HCT116 (cell line): ENCODE measurements at regions not wholly inside any gene's neighbourhood (a gene's known extent, or its start where the extent isn't known, plus 50 kb on each side); places are given as distances from the start of the nearest gene placed in this dataset.

Experiments
- EZH2 ChIP-seq: fragments of 200-600 bp; sonication (generic); IDR thresholded peaks from 2 replicates; pipeline ENCODE4 v1.6.1; 2017; ENCODE audit warnings: antibody characterized with exemption, mixed run types
- POLR2A ChIP-seq: IDR thresholded peaks from 2 replicates; pipeline ENCODE4 v1.7.0; 2011; ENCODE audit warnings: borderline replicate concordance; ENCODE audit not compliant: insufficient read depth, insufficient read length; ENCODE audit errors: extremely low read depth
- POLR2AphosphoS5 ChIP-seq: IDR thresholded peaks from 2 replicates; pipeline ENCODE4 v1.6.1; 2011; ENCODE audit warnings: mild to moderate bottlenecking, low read depth, low read length, moderate library complexity
- TF ChIP-seq, protein P1 (sequence below): IDR thresholded peaks from 2 replicates; pipeline ENCODE4 v1.6.1; 2012; ENCODE audit warnings: low read depth
- TF ChIP-seq, protein P2 (sequence below), 3 experiments: fragments of 200-600 bp in 1 of 3; sonication (generic) in 1 of 3; IDR thresholded peaks in 2 of 3; conservative IDR thresholded peaks in 1 of 3; 2 replicates each; pipeline ENCODE4 v1.5.1; 2012 to 2017; ENCODE audit warnings: low read depth in 2 of 3, low read length in 2 of 3, antibody characterized with exemption in 1 of 3, borderline replicate concordance in 1 of 3, control low read depth in 1 of 3, mild to moderate bottlenecking in 1 of 3, mixed read lengths in 1 of 3, mixed run types in 1 of 3, moderate library complexity in 1 of 3; ENCODE audit not compliant: insufficient read depth in 1 of 3

DNA sequence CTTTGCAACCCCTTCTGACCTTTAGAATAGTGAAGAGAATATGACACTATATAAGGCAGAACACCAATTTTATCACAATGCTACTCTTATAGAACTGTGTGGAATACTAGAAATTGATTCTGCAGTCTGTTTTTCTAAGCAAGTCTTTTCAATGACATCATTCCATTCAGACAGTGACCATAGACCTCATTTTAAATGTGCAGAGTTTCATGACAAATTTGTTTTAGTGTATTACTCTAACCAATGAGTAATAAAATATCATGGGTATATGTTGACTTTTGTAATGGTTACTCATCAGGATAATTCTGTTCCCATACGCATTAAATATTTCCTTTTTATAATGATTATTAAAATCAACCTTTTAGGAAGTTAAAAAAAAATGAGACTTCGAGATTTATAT is 219.9 kb downstream of the COX7C start:
- TF ChIP-seq POLR2A (no peak), POLR2AphosphoS5 (no peak), EZH2 (no peak)
- TF ChIP-seq, protein P1, sequence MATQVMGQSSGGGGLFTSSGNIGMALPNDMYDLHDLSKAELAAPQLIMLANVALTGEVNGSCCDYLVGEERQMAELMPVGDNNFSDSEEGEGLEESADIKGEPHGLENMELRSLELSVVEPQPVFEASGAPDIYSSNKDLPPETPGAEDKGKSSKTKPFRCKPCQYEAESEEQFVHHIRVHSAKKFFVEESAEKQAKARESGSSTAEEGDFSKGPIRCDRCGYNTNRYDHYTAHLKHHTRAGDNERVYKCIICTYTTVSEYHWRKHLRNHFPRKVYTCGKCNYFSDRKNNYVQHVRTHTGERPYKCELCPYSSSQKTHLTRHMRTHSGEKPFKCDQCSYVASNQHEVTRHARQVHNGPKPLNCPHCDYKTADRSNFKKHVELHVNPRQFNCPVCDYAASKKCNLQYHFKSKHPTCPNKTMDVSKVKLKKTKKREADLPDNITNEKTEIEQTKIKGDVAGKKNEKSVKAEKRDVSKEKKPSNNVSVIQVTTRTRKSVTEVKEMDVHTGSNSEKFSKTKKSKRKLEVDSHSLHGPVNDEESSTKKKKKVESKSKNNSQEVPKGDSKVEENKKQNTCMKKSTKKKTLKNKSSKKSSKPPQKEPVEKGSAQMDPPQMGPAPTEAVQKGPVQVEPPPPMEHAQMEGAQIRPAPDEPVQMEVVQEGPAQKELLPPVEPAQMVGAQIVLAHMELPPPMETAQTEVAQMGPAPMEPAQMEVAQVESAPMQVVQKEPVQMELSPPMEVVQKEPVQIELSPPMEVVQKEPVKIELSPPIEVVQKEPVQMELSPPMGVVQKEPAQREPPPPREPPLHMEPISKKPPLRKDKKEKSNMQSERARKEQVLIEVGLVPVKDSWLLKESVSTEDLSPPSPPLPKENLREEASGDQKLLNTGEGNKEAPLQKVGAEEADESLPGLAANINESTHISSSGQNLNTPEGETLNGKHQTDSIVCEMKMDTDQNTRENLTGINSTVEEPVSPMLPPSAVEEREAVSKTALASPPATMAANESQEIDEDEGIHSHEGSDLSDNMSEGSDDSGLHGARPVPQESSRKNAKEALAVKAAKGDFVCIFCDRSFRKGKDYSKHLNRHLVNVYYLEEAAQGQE, result no peak
- TF ChIP-seq, protein P2, sequence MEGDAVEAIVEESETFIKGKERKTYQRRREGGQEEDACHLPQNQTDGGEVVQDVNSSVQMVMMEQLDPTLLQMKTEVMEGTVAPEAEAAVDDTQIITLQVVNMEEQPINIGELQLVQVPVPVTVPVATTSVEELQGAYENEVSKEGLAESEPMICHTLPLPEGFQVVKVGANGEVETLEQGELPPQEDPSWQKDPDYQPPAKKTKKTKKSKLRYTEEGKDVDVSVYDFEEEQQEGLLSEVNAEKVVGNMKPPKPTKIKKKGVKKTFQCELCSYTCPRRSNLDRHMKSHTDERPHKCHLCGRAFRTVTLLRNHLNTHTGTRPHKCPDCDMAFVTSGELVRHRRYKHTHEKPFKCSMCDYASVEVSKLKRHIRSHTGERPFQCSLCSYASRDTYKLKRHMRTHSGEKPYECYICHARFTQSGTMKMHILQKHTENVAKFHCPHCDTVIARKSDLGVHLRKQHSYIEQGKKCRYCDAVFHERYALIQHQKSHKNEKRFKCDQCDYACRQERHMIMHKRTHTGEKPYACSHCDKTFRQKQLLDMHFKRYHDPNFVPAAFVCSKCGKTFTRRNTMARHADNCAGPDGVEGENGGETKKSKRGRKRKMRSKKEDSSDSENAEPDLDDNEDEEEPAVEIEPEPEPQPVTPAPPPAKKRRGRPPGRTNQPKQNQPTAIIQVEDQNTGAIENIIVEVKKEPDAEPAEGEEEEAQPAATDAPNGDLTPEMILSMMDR (IDR thresholded peaks at IDR 0.05 in 2 of 3, conservative IDR thresholded peaks at IDR 0.05 in 1 of 3; ENCODE audit: borderline replicate concordance in 1 of 3, insufficient read depth in 1 of 3, low read depth in 2 of 3, low read length in 2 of 3), result no peak
